Ammon's horn (tissue), 1 donor: ENCODE measurements at regions not wholly inside any gene's neighbourhood (a gene's known extent, or its start where the extent isn't known, plus 50 kb on each side); places are given as distances from the start of the nearest gene placed in this dataset.

Source experiments
- DNase-seq: peaks from one replicate; pipeline ENCODE4 v3.0.0-alpha.2; 2016; ENCODE audit warnings: low spot score

GRCh38 chr14:26304056-26304455 lies 293.8 kb downstream of the NOVA1 start:
- DNase-seq: no peak

GRCh38 chr14:26293909-26294308 lies 303.9 kb downstream of the NOVA1 start:
- DNase-seq: no peak

GRCh38 chr14:26289891-26290486 lies 307.8 kb downstream of the NOVA1 start:
- DNase-seq: no peak

- DNase-seq: no peak
Observed at GRCh38 chr14:26286913-26287205, 311.0 kb downstream of the NOVA1 start.

- no peak for DNase-seq
Observed at GRCh38 chr14:26286081-26286912, 311.5 kb downstream of the NOVA1 start.

GRCh38 chr14:26282578-26282977 lies 315.3 kb downstream of the NOVA1 start:
- DNase-seq: no peak

GRCh38 chr14:26282011-26282410 lies 315.8 kb downstream of the NOVA1 start:
- peak; percentile 39 for DNase-seq

GRCh38 chr14:26281280-26281998 lies 316.4 kb downstream of the NOVA1 start:
- peak; percentile 13 for DNase-seq

GRCh38 chr14:26276757-26277156 lies 321.1 kb downstream of the NOVA1 start:
- no peak for DNase-seq

GRCh38 chr14:26265170-26265685 lies 332.6 kb downstream of the NOVA1 start:
- no peak for DNase-seq

- no peak for DNase-seq
Observed at GRCh38 chr14:26261368-26262122, 336.3 kb downstream of the NOVA1 start.

GRCh38 chr14:26255213-26255612 lies 342.6 kb downstream of the NOVA1 start:
- no peak for DNase-seq

- DNase-seq: no peak
Observed at GRCh38 chr14:26252176-26252575, 345.7 kb downstream of the NOVA1 start.

GRCh38 chr14:26233118-26233517 lies 364.7 kb downstream of the NOVA1 start:
- no peak for DNase-seq

- no peak for DNase-seq
Observed at GRCh38 chr14:26218861-26219260, 379.0 kb downstream of the NOVA1 start.

- DNase-seq: no peak
Observed at GRCh38 chr14:26217778-26218177, 380.1 kb downstream of the NOVA1 start.

- DNase-seq: peak; percentile 5
Observed at GRCh38 chr14:26216786-26217185, 381.0 kb downstream of the NOVA1 start.

GRCh38 chr14:26213846-26214575 lies 383.8 kb downstream of the NOVA1 start:
- peak; percentile 14 for DNase-seq

- no peak for DNase-seq
Observed at GRCh38 chr14:26209699-26210098, 388.1 kb downstream of the NOVA1 start.

- no peak for DNase-seq
Observed at GRCh38 chr14:26206640-26207039, 391.2 kb downstream of the NOVA1 start.

GRCh38 chr14:26204728-26205479 lies 392.9 kb downstream of the NOVA1 start:
- DNase-seq: peak; percentile 24
